Vagina (tissue), 2 donors: ENCODE measurements at regions not wholly inside any gene's neighbourhood (a gene's known extent, or its start where the extent isn't known, plus 50 kb on each side); places are given as distances from the start of the nearest gene placed in this dataset.

Experiments used
- DNase-seq, 2 donors: peaks; one replicate each; pipeline ENCODE4 v3.0.0-alpha.2; 2017; ENCODE audit errors: extremely low spot score in 2 of 2
- H3K27ac ChIP-seq: fragments of 200-600 bp; sonication (generic); one replicate; pipeline ENCODE4 v1.5.1; 2019
- H3K27me3 ChIP-seq: fragments of 200-600 bp; sonication (generic); one replicate; pipeline ENCODE4 v1.5.1; 2019
- H3K36me3 ChIP-seq, 2 donors: fragments of 200-600 bp; sonication (generic); one replicate each; pipeline ENCODE4 v1.5.1; 2017 to 2019
- H3K4me1 ChIP-seq: fragments of 200-600 bp; sonication (generic); one replicate; pipeline ENCODE4 v1.5.1; 2019
- H3K4me3 ChIP-seq, 2 donors: fragments of 200-600 bp; sonication (generic); 1 replicate in 1 of 2; 2 replicates in 1 of 2; pipeline ENCODE4 v1.5.1; 2016 to 2019
- H3K9me3 ChIP-seq: fragments of 200-600 bp; sonication (generic); one replicate; pipeline ENCODE4 v1.5.1; 2019
- CTCF ChIP-seq, 3 experiments: fragments of 450-650 bp in 2 of 3; fragments of 200-600 bp in 1 of 3; sonication (generic) in 1 of 3; IDR thresholded peaks; one replicate each; pipeline ENCODE4 v1.5.1; 2017 to 2019; ENCODE audit warnings: antibody characterized with exemption in 3 of 3, mild to moderate bottlenecking in 2 of 3, moderate library complexity in 2 of 3
- POLR2A ChIP-seq, 2 donors: fragments of 450-650 bp; IDR thresholded peaks; one replicate each; pipeline ENCODE4 v1.6.1; 2017; ENCODE audit warnings: antibody characterized with exemption in 2 of 2, mild to moderate bottlenecking in 2 of 2, moderate library complexity in 2 of 2
- POLR2AphosphoS5 ChIP-seq, 2 donors: sonication (generic); formaldehyde crosslinking; IDR thresholded peaks; one replicate each; pipeline ENCODE4 v1.9.0; 2017; ENCODE audit warnings: antibody characterized with exemption in 2 of 2, mild to moderate bottlenecking in 2 of 2, low read depth in 1 of 2; ENCODE audit not compliant: insufficient read depth in 1 of 2
- intact Hi-C: fragments of 100-400 bp; cut with DNase I; formaldehyde crosslinking; loops from one replicate; pipeline ENCODE4 v1.15.1; 2023

GRCh38 chr12:13571035-13571434 lies 374.5 kb downstream of the EMP1 start:
- H3K4me1 ChIP-seq, result no peaks in the 10 kb centered on the region
- no peak for DNase-seq
- TF ChIP-seq CTCF (IDR thresholded peaks at IDR 0.05) (no peak), POLR2A (IDR thresholded peaks at IDR 0.05) (no peak), POLR2AphosphoS5 (IDR thresholded peaks at IDR 0.05; ENCODE audit: insufficient read depth in 1 of 2, low read depth in 1 of 2) (no peak)
- H3K27ac ChIP-seq, result no peak overlapping the region
- H3K4me3 ChIP-seq, result no peak overlapping the region
- intact Hi-C loops, result no loop called here
- H3K27me3 ChIP-seq, result no peaks in the 10 kb centered on the region
- H3K36me3 ChIP-seq, result no peaks in the 10 kb centered on the region
- H3K9me3 ChIP-seq, result no peaks in the 10 kb centered on the region

GRCh38 chr12:13570005-13570694 lies 373.6 kb downstream of the EMP1 start:
- intact Hi-C loops, result no loop called here
- TF ChIP-seq CTCF (IDR thresholded peaks at IDR 0.05), result no peak

GRCh38 chr12:13566292-13566691 lies 369.8 kb downstream of the EMP1 start:
- H3K9me3 ChIP-seq, result no peaks in the 10 kb centered on the region
- intact Hi-C loops, result no loop called here
- no peak overlapping the region for H3K27ac ChIP-seq
- no peak overlapping the region for H3K4me3 ChIP-seq
- no peaks in the 10 kb centered on the region for H3K4me1 ChIP-seq
- no peak for DNase-seq
- TF ChIP-seq POLR2A (IDR thresholded peaks at IDR 0.05), result no peak
- TF ChIP-seq POLR2AphosphoS5 (IDR thresholded peaks at IDR 0.05; ENCODE audit: insufficient read depth in 1 of 2, low read depth in 1 of 2), result no peak
- no peak for TF ChIP-seq CTCF (IDR thresholded peaks at IDR 0.05)
- no peaks in the 10 kb centered on the region for H3K36me3 ChIP-seq
- H3K27me3 ChIP-seq, result no peaks in the 10 kb centered on the region

More at GRCh38 chr12:13570005-13570694, 373.6 kb downstream of the EMP1 start:
- Histone ChIP-seq H3K4me3 (no peak overlapping the region), H3K4me1 (no peaks in the 10 kb centered on the region), H3K36me3 (no peaks in the 10 kb centered on the region), H3K27ac (no peak overlapping the region), H3K27me3 (no peaks in the 10 kb centered on the region), H3K9me3 (no peaks in the 10 kb centered on the region)
- no peak for DNase-seq

GRCh38 chr12:13564266-13564810 lies 367.8 kb downstream of the EMP1 start:
- TF ChIP-seq CTCF (IDR thresholded peaks at IDR 0.05) (no peak), POLR2A (IDR thresholded peaks at IDR 0.05) (no peak), POLR2AphosphoS5 (IDR thresholded peaks at IDR 0.05; ENCODE audit: insufficient read depth in 1 of 2, low read depth in 1 of 2) (no peak)
- no peaks in the 10 kb centered on the region for H3K4me1 ChIP-seq
- H3K27ac ChIP-seq, result no peak overlapping the region
- DNase-seq, result no peak
- H3K27me3 ChIP-seq, result no peaks in the 10 kb centered on the region
- intact Hi-C loops, result no loop called here
- H3K9me3 ChIP-seq, result no peaks in the 10 kb centered on the region
- H3K36me3 ChIP-seq, result no peaks in the 10 kb centered on the region
- H3K4me3 ChIP-seq, result no peak overlapping the region

- no peaks in the 10 kb centered on the region for H3K27me3 ChIP-seq
- H3K36me3 ChIP-seq, result no peaks in the 10 kb centered on the region
- intact Hi-C loops, result no loop called here
Observed at GRCh38 chr12:13563743-13564125, 367.2 kb downstream of the EMP1 start.

More at GRCh38 chr12:13563743-13564125, 367.2 kb downstream of the EMP1 start:
- no peak overlapping the region for H3K4me3 ChIP-seq
- no peaks in the 10 kb centered on the region for H3K9me3 ChIP-seq
- TF ChIP-seq POLR2A (IDR thresholded peaks at IDR 0.05) (no peak), CTCF (IDR thresholded peaks at IDR 0.05) (no peak), POLR2AphosphoS5 (IDR thresholded peaks at IDR 0.05; ENCODE audit: insufficient read depth in 1 of 2, low read depth in 1 of 2) (no peak)
- H3K4me1 ChIP-seq, result no peaks in the 10 kb centered on the region
- no peak for DNase-seq
- no peak overlapping the region for H3K27ac ChIP-seq
